GM18520 (cell line): ENCODE measurements at regions not wholly inside any gene's neighbourhood (a gene's known extent, or its start where the extent isn't known, plus 50 kb on each side); places are given as distances from the start of the nearest gene placed in this dataset.

Source experiments
- ATAC-seq: cut with Tn5 transposase; IDR thresholded peaks from one replicate; pipeline ENCODE4 v1.9.1; 2021; ENCODE audit not compliant: unreplicated experiment

- peak; percentile 16 for ATAC-seq
These were observed 58.1 kb upstream of the MEF2A start for GRCh38 chr15:99507504-99508310.

- no peak for ATAC-seq
These were observed 57.5 kb upstream of the MEF2A start for GRCh38 chr15:99508311-99508645.

- no peak for ATAC-seq
These were observed 56.9 kb upstream of the MEF2A start for GRCh38 chr15:99508852-99509251.

- ATAC-seq, result no peak
These were observed 55.9 kb upstream of the MEF2A start for GRCh38 chr15:99509686-99510461.

- ATAC-seq, result no peak
These were observed 54.3 kb upstream of the MEF2A start for GRCh38 chr15:99511531-99511865.

GRCh38 chr15:99511866-99512661 is 53.7 kb upstream of the MEF2A start:
- ATAC-seq, result peak; percentile 57

- no peak for ATAC-seq
These were observed 51.5 kb upstream of the MEF2A start for GRCh38 chr15:99514306-99514705.
